ENCODE measurements at regions not wholly inside any gene's neighbourhood (a gene's known extent, or its start where the extent isn't known, plus 50 kb on each side); places are given as distances from the start of the nearest gene placed in this dataset.
A peak's percentile ranks its signal among the peaks of the same experiment; 100 is the strongest.
"Not testable (repeated sequence)": the region's sequence is repeated elsewhere in the genome, so short reads cannot be mapped to it uniquely, and the experiment has no call there.

- H3K9me3 Mint-ChIP-seq (ENCODE audit: low read depth): peaks cover 4% of the 10 kb centered on the region
These were observed 120.5 kb upstream of the TMEM170B start for GRCh38 chr6:11416936-11417576.

DNA sequence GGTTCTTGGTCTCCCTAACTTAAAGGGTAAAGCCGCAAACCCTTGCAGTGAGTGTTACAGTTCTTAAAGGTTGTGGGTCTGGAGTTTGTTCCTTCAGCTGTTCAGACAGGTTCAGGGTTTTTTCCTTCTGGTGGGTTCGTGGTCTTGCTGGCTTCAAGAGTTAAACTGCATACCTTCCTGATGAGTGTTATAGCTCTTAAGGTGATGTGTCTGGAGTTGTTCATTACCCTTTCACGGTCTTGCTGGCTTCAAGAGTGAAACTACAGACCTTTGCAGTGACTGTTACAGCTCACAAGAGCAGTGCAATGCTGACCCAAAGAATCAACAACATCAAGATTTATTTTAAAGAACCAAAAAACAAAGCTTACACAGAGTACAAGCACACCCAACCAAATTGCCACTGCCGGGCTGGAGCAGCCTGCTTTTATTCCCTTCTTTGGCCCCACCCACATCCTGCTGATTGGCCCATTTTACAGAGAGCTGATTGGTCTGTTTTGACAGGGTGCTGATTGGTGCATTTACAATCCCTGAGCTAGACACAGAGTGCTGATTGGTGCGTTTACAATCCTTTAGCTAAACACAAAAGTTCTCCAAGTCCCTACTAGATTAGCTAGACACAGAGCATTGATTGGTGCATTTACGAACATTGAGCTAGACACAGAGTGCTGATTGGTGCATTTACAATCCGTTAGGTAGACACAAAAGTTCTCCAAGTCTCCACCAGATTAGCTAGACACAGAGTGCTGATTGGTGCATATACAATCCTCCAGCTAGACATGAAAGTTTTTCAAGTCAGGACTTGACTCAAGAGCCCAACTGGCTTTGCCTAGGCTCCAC is 121.2 kb upstream of the TMEM170B start:
- not testable (repeated sequence) for H3K9me3 Mint-ChIP-seq (ENCODE audit: low read depth); ATAC-seq; H3K27me3 Mint-ChIP-seq; H3K4me3 Mint-ChIP-seq; DNase-seq
- Mint-ChIP-seq H3K4me1 (peaks cover 46% of the 10 kb centered on the region), H3K27ac (peak overlapping the region; percentile 10), H3K36me3 (peaks cover 16% of the 10 kb centered on the region)
- CTCF ChIA-PET: interaction anchor here (1.3 kb wide), 1 partner anchor 80 kb away, joined by 4 read pairs; no protein-coding TSS in a partner anchor

More at GRCh38 chr6:11416936-11417576, 120.5 kb upstream of the TMEM170B start:
- no peak for DNase-seq
- CTCF ChIA-PET: interaction anchor here (0.6 to 1.3 kb wide), 3 partner anchors 17 to 239 kb away, joined by 4 read pairs; no protein-coding TSS in a partner anchor
- ATAC-seq: no peak
- Mint-ChIP-seq H3K27ac (no peak overlapping the region), H3K36me3 (peaks cover 16% of the 10 kb centered on the region), H3K4me3 (no peak overlapping the region), H3K27me3 (no peaks in the 10 kb centered on the region), H3K4me1 (peaks cover 39% of the 10 kb centered on the region)

- H3K27ac Mint-ChIP-seq: no peak overlapping the region
- H3K27me3 Mint-ChIP-seq: no peaks in the 10 kb centered on the region
- DNase-seq (no peak), ATAC-seq (no peak)
- H3K4me3 Mint-ChIP-seq: no peak overlapping the region
- peaks cover 16% of the 10 kb centered on the region for H3K36me3 Mint-ChIP-seq
- peaks cover 52% of the 10 kb centered on the region for H3K4me1 Mint-ChIP-seq
- peaks cover 4% of the 10 kb centered on the region for H3K9me3 Mint-ChIP-seq (ENCODE audit: low read depth)
- CTCF ChIA-PET: interaction anchor here (1.2 to 1.4 kb wide), 2 partner anchors 80 to 99 kb away, joined by 3 to 6 read pairs; no protein-coding TSS in a partner anchor
These were observed 122.0 kb upstream of the TMEM170B start for GRCh38 chr6:11415557-11415956.

GRCh38 chr6:11414176-11414963 is 123.2 kb upstream of the TMEM170B start:
- peak; percentile 68 for ATAC-seq

DNA sequence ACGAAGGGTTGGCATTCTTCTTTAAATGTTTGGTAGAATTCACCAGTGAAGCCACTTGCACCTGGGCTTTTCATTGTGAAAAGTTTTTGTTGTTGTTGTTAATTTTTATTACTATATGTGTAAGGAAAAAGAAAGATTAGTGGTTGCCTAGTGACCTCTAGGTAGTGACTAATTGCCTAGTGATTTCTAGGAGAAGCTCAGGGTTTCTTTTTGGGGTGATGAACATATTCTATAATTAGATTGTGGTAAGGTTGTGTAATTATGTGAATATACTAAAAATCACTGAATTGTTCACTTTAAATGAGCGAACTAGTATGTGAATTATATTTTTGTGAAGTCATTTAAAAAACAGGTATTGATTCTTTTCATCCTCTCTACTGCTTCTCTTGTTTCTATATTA is 123.8 kb upstream of the TMEM170B start:
- CTCF ChIA-PET: interaction anchor here (1.0 to 2.8 kb wide), 5 partner anchors 10 to 182 kb away, joined by 3 to 8 read pairs (median 4); partner anchors contain the start of gene NEDD9
- no peaks in the 10 kb centered on the region for H3K27me3 Mint-ChIP-seq
- peak overlapping the region; percentile 15 for H3K4me3 Mint-ChIP-seq
- H3K9me3 Mint-ChIP-seq (ENCODE audit: low read depth): peaks cover 4% of the 10 kb centered on the region
- DNase-seq (no peak), ATAC-seq (no peak)
- peaks cover 58% of the 10 kb centered on the region for H3K4me1 Mint-ChIP-seq
- peak overlapping the region; percentile 91 for H3K27ac Mint-ChIP-seq
- peaks cover 14% of the 10 kb centered on the region for H3K36me3 Mint-ChIP-seq

More at GRCh38 chr6:11414176-11414963, 123.2 kb upstream of the TMEM170B start:
- peaks cover 4% of the 10 kb centered on the region for H3K9me3 Mint-ChIP-seq (ENCODE audit: low read depth)
- peaks cover 55% of the 10 kb centered on the region for H3K4me1 Mint-ChIP-seq
- no peaks in the 10 kb centered on the region for H3K27me3 Mint-ChIP-seq
- CTCF ChIA-PET: interaction anchor here (1.2 to 2.8 kb wide), 5 partner anchors 33 to 182 kb away, joined by 3 to 8 read pairs (median 4); partner anchors contain the start of gene NEDD9
- peak; percentile 78 for DNase-seq
- peak overlapping the region; percentile 20 for H3K4me3 Mint-ChIP-seq
- peaks cover 14% of the 10 kb centered on the region for H3K36me3 Mint-ChIP-seq
- H3K27ac Mint-ChIP-seq: peak overlapping the region; percentile 72

GRCh38 chr6:11413117-11413687 is 124.3 kb upstream of the TMEM170B start:
- ATAC-seq (peak; percentile 53), DNase-seq (peak; percentile 42)
- CTCF ChIA-PET: interaction anchor here (0.9 to 2.8 kb wide), 6 partner anchors 9 to 181 kb away, joined by 3 to 8 read pairs (median 4); partner anchors contain the start of gene NEDD9
- Mint-ChIP-seq H3K36me3 (peaks cover 14% of the 10 kb centered on the region), H3K27ac (peak overlapping the region; percentile 91), H3K9me3 (ENCODE audit: low read depth) (peaks cover 4% of the 10 kb centered on the region), H3K4me1 (peaks cover 58% of the 10 kb centered on the region), H3K27me3 (no peaks in the 10 kb centered on the region), H3K4me3 (peak overlapping the region; percentile 15)

- H3K9me3 Mint-ChIP-seq (ENCODE audit: low read depth): peaks cover 4% of the 10 kb centered on the region
- DNase-seq: no peak
- H3K36me3 Mint-ChIP-seq: peaks cover 12% of the 10 kb centered on the region
- peak; percentile 38 for ATAC-seq
- H3K27ac Mint-ChIP-seq: peak overlapping the region; percentile 91
- CTCF ChIA-PET: interaction anchor here (0.9 to 2.8 kb wide), 3 partner anchors 10 to 181 kb away, joined by 3 to 8 read pairs (median 7); partner anchors contain the start of gene NEDD9
- H3K4me3 Mint-ChIP-seq: no peak overlapping the region
- H3K27me3 Mint-ChIP-seq: no peaks in the 10 kb centered on the region
- H3K4me1 Mint-ChIP-seq: peaks cover 58% of the 10 kb centered on the region
These were observed 124.9 kb upstream of the TMEM170B start for GRCh38 chr6:11412616-11413015.

- Mint-ChIP-seq H3K4me1 (peaks cover 58% of the 10 kb centered on the region), H3K27ac (peak overlapping the region; percentile 91), H3K27me3 (no peaks in the 10 kb centered on the region), H3K4me3 (no peak overlapping the region), H3K36me3 (peaks cover 12% of the 10 kb centered on the region), H3K9me3 (ENCODE audit: low read depth) (peaks cover 4% of the 10 kb centered on the region)
- DNase-seq (no peak), ATAC-seq (no peak)
- CTCF ChIA-PET: interaction anchor here (1.6 kb wide), 1 partner anchor 84 kb away, joined by 7 read pairs; no protein-coding TSS in a partner anchor
These were observed 125.5 kb upstream of the TMEM170B start for GRCh38 chr6:11412011-11412424.

- peak overlapping the region; percentile 91 for H3K27ac Mint-ChIP-seq
- CTCF ChIA-PET: interaction anchor here (1.2 kb wide), 1 partner anchor 9 kb away, joined by 4 read pairs; no protein-coding TSS in a partner anchor
- H3K36me3 Mint-ChIP-seq: peaks cover 11% of the 10 kb centered on the region
- no peak overlapping the region for H3K4me3 Mint-ChIP-seq
- H3K9me3 Mint-ChIP-seq (ENCODE audit: low read depth): peaks cover 3% of the 10 kb centered on the region
- ATAC-seq: no peak
- peaks cover 58% of the 10 kb centered on the region for H3K4me1 Mint-ChIP-seq
- no peak for DNase-seq
- no peaks in the 10 kb centered on the region for H3K27me3 Mint-ChIP-seq
These were observed 126.0 kb upstream of the TMEM170B start for GRCh38 chr6:11411593-11411992.

- ATAC-seq: peak; percentile 56
- no peaks in the 10 kb centered on the region for H3K9me3 Mint-ChIP-seq (ENCODE audit: low read depth)
- H3K4me1 Mint-ChIP-seq: peaks cover 50% of the 10 kb centered on the region
- peaks cover 3% of the 10 kb centered on the region for H3K36me3 Mint-ChIP-seq
- CTCF ChIA-PET: interaction anchor here (0.9 to 1.2 kb wide), 2 partner anchors 10 to 19 kb away, joined by 3 to 4 read pairs; no protein-coding TSS in a partner anchor
- peak; percentile 61 for DNase-seq
- H3K27me3 Mint-ChIP-seq: no peaks in the 10 kb centered on the region
- peak overlapping the region; percentile 67 for H3K27ac Mint-ChIP-seq
- no peak overlapping the region for H3K4me3 Mint-ChIP-seq
These were observed 126.8 kb upstream of the TMEM170B start for GRCh38 chr6:11410539-11411307.

GRCh38 chr6:11409371-11409770 is 128.2 kb upstream of the TMEM170B start:
- H3K36me3 Mint-ChIP-seq: peaks cover 1% of the 10 kb centered on the region
- ATAC-seq (no peak), DNase-seq (no peak)
- H3K27ac Mint-ChIP-seq: no peak overlapping the region
- H3K4me3 Mint-ChIP-seq: no peak overlapping the region
- no peaks in the 10 kb centered on the region for H3K27me3 Mint-ChIP-seq
- H3K4me1 Mint-ChIP-seq: peaks cover 39% of the 10 kb centered on the region
- CTCF ChIA-PET: no interaction called here
- H3K9me3 Mint-ChIP-seq (ENCODE audit: low read depth): no peaks in the 10 kb centered on the region

DNA sequence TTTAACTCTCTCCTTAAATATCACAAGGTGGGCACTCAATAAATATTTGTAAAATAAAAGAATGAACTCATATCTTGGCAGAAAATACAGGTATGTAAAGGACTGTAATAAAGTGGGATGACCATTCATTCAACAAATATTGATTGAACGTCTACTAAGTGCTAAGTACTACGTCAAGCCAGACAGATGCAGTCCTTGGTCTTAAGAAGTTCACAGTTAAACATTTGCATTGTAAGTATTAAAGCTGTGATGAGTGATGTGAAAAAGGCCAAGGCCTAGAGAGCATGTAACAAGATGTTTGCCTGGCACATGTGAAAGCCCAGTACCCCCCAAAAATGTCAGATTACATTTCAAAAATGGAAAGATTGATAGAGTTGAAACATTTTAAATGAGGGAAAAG is 130.1 kb upstream of the TMEM170B start:
- CTCF ChIA-PET: interaction anchor here (1.7 kb wide), 1 partner anchor 10 kb away, joined by 4 read pairs; no protein-coding TSS in a partner anchor

More for the DNA sequence above, 130.1 kb upstream of the TMEM170B start:
- ATAC-seq (no peak), DNase-seq (no peak)
- H3K27me3 Mint-ChIP-seq: no peaks in the 10 kb centered on the region
- H3K27ac Mint-ChIP-seq: no peak overlapping the region
- no peaks in the 10 kb centered on the region for H3K9me3 Mint-ChIP-seq (ENCODE audit: low read depth)
- H3K4me3 Mint-ChIP-seq: no peak overlapping the region
- peaks cover 1% of the 10 kb centered on the region for H3K36me3 Mint-ChIP-seq
- peaks cover 23% of the 10 kb centered on the region for H3K4me1 Mint-ChIP-seq
